ENCODE measurements at regions not wholly inside any gene's neighbourhood (a gene's known extent, or its start where the extent isn't known, plus 50 kb on each side); places are given as distances from the start of the nearest gene placed in this dataset.
"Not testable (repeated sequence)": the region's sequence is repeated elsewhere in the genome, so short reads cannot be mapped to it uniquely, and the experiment has no call there.

GRCh38 chr4:148914734-148915133, 472.5 kb upstream of the NR3C2 start:
- TF ChIP-seq CTCF (IDR thresholded peaks at IDR 0.05; ENCODE audit: insufficient read depth, low read length), result no peak
- DNase-seq (ENCODE audit: low read depth), result no peak

GRCh38 chr4:148914301-148914700, 472.1 kb upstream of the NR3C2 start:
- no peak for DNase-seq (ENCODE audit: low read depth)
- TF ChIP-seq CTCF (IDR thresholded peaks at IDR 0.05; ENCODE audit: insufficient read depth, low read length), result no peak
- H3K4me3 ChIP-seq (ENCODE audit: low read depth, low read length), result no peak overlapping the region

More at GRCh38 chr4:148914734-148915133, 472.5 kb upstream of the NR3C2 start:
- H3K4me3 ChIP-seq (ENCODE audit: low read depth, low read length), result no peak overlapping the region

- no peak overlapping the region for H3K4me3 ChIP-seq (ENCODE audit: low read depth, low read length)
- DNase-seq (ENCODE audit: low read depth), result no peak
- TF ChIP-seq CTCF (IDR thresholded peaks at IDR 0.05; ENCODE audit: insufficient read depth, low read length), result no peak
Observed at GRCh38 chr4:148903388-148903787, 461.2 kb upstream of the NR3C2 start.

- no peak for DNase-seq (ENCODE audit: low read depth)
- TF ChIP-seq CTCF (IDR thresholded peaks at IDR 0.05; ENCODE audit: insufficient read depth, low read length), result no peak
- H3K4me3 ChIP-seq (ENCODE audit: low read depth, low read length), result no peak overlapping the region
Observed at GRCh38 chr4:148901075-148901705, 459.0 kb upstream of the NR3C2 start.

DNA sequence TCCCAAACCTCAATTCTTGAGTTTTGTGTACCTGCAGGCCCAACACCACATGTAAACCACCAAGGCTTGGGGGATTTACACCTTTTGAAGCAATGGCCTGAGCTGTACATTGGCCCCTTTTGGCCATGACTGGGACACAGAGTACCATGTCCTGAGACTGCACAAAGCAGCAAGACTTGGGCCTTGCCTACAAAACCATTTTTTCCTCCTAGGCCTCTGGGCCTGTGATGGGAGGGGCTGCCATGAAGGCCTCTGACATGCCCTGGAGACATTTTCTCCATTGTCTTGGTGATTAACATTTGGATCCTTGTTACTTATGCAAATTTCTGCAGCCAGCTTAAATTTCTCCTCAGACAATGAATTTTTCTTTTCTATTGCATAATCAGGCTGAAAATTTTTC, 455.9 kb upstream of the NR3C2 start:
- not testable (repeated sequence) for H3K4me3 ChIP-seq (ENCODE audit: low read depth, low read length); DNase-seq (ENCODE audit: low read depth)

- TF ChIP-seq CTCF (IDR thresholded peaks at IDR 0.05; ENCODE audit: insufficient read depth, low read length), result no peak
- no peak overlapping the region for H3K4me3 ChIP-seq (ENCODE audit: low read depth, low read length)
- DNase-seq (ENCODE audit: low read depth), result no peak
Observed at GRCh38 chr4:148893095-148893494, 450.9 kb upstream of the NR3C2 start.

DNA sequence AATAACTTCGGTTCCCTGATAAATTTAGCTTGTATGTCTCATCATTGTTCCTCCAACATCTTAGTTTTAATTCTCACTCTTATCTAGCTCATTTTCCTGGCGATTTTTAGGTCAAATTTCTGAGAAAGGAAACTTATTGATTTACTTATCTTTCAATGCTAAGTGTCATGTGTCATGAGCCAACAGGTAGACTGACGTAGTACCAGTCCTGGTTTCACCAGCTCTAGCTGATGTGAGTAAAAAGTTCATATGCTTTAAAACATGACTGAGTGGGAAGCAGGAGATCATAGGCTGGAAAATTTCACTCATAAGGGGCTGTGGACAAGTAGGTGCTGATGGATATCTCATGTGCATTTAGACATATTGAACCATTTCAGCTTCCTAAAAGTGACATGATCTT, 441.7 kb upstream of the NR3C2 start:
- no peak for DNase-seq (ENCODE audit: low read depth)
- no peak for TF ChIP-seq CTCF (IDR thresholded peaks at IDR 0.05; ENCODE audit: insufficient read depth, low read length)
- H3K4me3 ChIP-seq (ENCODE audit: low read depth, low read length), result no peak overlapping the region

Data from fibroblast of the aortic adventitia (primary cell).